ENCODE measurements at regions not wholly inside any gene's neighbourhood (a gene's known extent, or its start where the extent isn't known, plus 50 kb on each side); places are given as distances from the start of the nearest gene placed in this dataset.

- no peak for TF ChIP-seq CTCF (IDR thresholded peaks at IDR 0.05)
- TF ChIP-seq REST (IDR thresholded peaks at IDR 0.05; ENCODE audit: insufficient read depth in 1 of 2, low read depth in 2 of 2, low read length in 1 of 2) = no peak
- DNase-seq (ENCODE audit: low read depth, low spot score) (no peak), ATAC-seq (no peak)
- ChIA-PET POLR2A (no interaction called here), CTCF (no interaction called here)
- Histone ChIP-seq H3K27me3 (ENCODE audit: control insufficient read depth, insufficient read depth, low read length) (no peaks in the 10 kb centered on the region), H3K4me1 (ENCODE audit: control insufficient read depth, insufficient read depth, low read length) (no peaks in the 10 kb centered on the region), H3K9me3 (ENCODE audit: control insufficient read depth, insufficient read depth, low read depth, low read length) (no peaks in the 10 kb centered on the region), H3K4me3 (ENCODE audit: low read depth in 2 of 2, low read length in 2 of 2) (no peak overlapping the region), H3K27ac (ENCODE audit: low read length) (no peak overlapping the region), H3K36me3 (ENCODE audit: control insufficient read depth, insufficient read depth, low read length) (no peaks in the 10 kb centered on the region)
- intact Hi-C loops (cut with micrococcal nuclease; ENCODE audit: unreplicated experiment) (no loop called here), in situ Hi-C loops (cut with HindIII; ENCODE audit: low pct_unique_long_range_greater_than_20kb, low sequenced_read_pairs) (no loop called here)
- BruUV-seq (replicated peaks) = no TSS peak
These were observed 223.7 kb upstream of the RTL1 start for GRCh38 chr14:101127224-101127623.

- POLR2A ChIA-PET = no interaction called here
- no TSS peak for BruUV-seq (replicated peaks)
- in situ Hi-C loops (cut with HindIII; ENCODE audit: low pct_unique_long_range_greater_than_20kb, low sequenced_read_pairs) (no loop called here), intact Hi-C loops (cut with micrococcal nuclease; ENCODE audit: unreplicated experiment) (no loop called here)
- Histone ChIP-seq H3K4me1 (ENCODE audit: control insufficient read depth, insufficient read depth, low read length) (no peaks in the 10 kb centered on the region), H3K9me3 (ENCODE audit: control insufficient read depth, insufficient read depth, low read depth, low read length) (no peaks in the 10 kb centered on the region), H3K36me3 (ENCODE audit: control insufficient read depth, insufficient read depth, low read length) (no peaks in the 10 kb centered on the region), H3K27ac (ENCODE audit: low read length) (no peak overlapping the region), H3K27me3 (ENCODE audit: control insufficient read depth, insufficient read depth, low read length) (no peaks in the 10 kb centered on the region), H3K4me3 (ENCODE audit: low read depth in 2 of 2, low read length in 2 of 2) (no peak overlapping the region)
- CTCF ChIA-PET = no interaction called here
- TF ChIP-seq REST (IDR thresholded peaks at IDR 0.05; ENCODE audit: insufficient read depth in 1 of 2, low read depth in 2 of 2, low read length in 1 of 2) (no peak), CTCF (IDR thresholded peaks at IDR 0.05) (no peak), TCF7L2 (IDR thresholded peaks at IDR 0.05; ENCODE audit: low read depth, low read length) (no peak), POLR2AphosphoS5 (IDR thresholded peaks at IDR 0.05; ENCODE audit: low read depth, low read length) (no peak), SIN3A (IDR thresholded peaks at IDR 0.05; ENCODE audit: borderline replicate concordance, insufficient read depth, low read depth, low read length) (no peak)
- DNase-seq (ENCODE audit: low read depth, low spot score) (no peak), ATAC-seq (no peak)
These were observed 225.2 kb upstream of the RTL1 start for GRCh38 chr14:101128478-101129321.

Measured in Panc1 (cell line).